ENCODE measurements at regions not wholly inside any gene's neighbourhood (a gene's known extent, or its start where the extent isn't known, plus 50 kb on each side); places are given as distances from the start of the nearest gene placed in this dataset.
"Not testable (repeated sequence)": the region's sequence is repeated elsewhere in the genome, so short reads cannot be mapped to it uniquely, and the experiment has no call there.

- intact Hi-C loops (cut with micrococcal nuclease), result no loop called here
- Histone ChIP-seq H3K9me3 (ENCODE audit: control insufficient read depth in 2 of 3, low read length in 3 of 3) (no peaks in the 10 kb centered on the region), H3K27ac (ENCODE audit: low read depth, low read length) (no peak overlapping the region), H3K4me1 (ENCODE audit: control insufficient read depth in 2 of 2, insufficient read depth in 2 of 2, low read length in 2 of 2) (no peaks in the 10 kb centered on the region), H3K4me3 (ENCODE audit: low read length) (no peak overlapping the region), H3K27me3 (ENCODE audit: control insufficient read depth in 2 of 2, insufficient read depth in 2 of 2, low read length in 2 of 2) (no peaks in the 10 kb centered on the region), H3K36me3 (ENCODE audit: control insufficient read depth in 2 of 3, insufficient read depth in 3 of 3, low read length in 3 of 3) (no peaks in the 10 kb centered on the region)
- H3K36me3 Mint-ChIP-seq, result no peaks in the 10 kb centered on the region
- H3K27me3 Mint-ChIP-seq, result peaks cover 0 to 17% (median 4%) of the 10 kb centered on the region in 5 donors
- no peak overlapping the region for H3K4me3 Mint-ChIP-seq
- DNase-seq, result no peak
- no peak overlapping the region for H3K27ac Mint-ChIP-seq
- CTCF ChIA-PET, result no interaction called here
- ATAC-seq, result no peak
- POLR2A ChIA-PET, result no interaction called here
- peaks cover 0 to 3% (median 0%) of the 10 kb centered on the region in 11 donors for H3K9me3 Mint-ChIP-seq
- H3K4me1 Mint-ChIP-seq, result peaks cover 0 to 3% (median 0%) of the 10 kb centered on the region in 7 donors
Measured at GRCh38 chr7:98788966-98789365, 80.8 kb downstream of the TMEM130 start.

- peaks cover 0 to 10% (median 3%) of the 10 kb centered on the region in 5 donors for H3K27me3 Mint-ChIP-seq
- H3K36me3 Mint-ChIP-seq; H3K4me3 ChIP-seq (ENCODE audit: low read length); H3K4me3 Mint-ChIP-seq; H3K27ac ChIP-seq (ENCODE audit: low read depth, low read length); H3K9me3 Mint-ChIP-seq; DNase-seq; H3K4me1 ChIP-seq (ENCODE audit: control insufficient read depth in 2 of 2, insufficient read depth in 2 of 2, low read length in 2 of 2); CTCF ChIA-PET; H3K36me3 ChIP-seq (ENCODE audit: control insufficient read depth in 2 of 3, insufficient read depth in 3 of 3, low read length in 3 of 3); H3K4me1 Mint-ChIP-seq; ATAC-seq; POLR2A ChIA-PET; H3K27ac Mint-ChIP-seq; intact Hi-C loops (cut with micrococcal nuclease); H3K27me3 ChIP-seq (ENCODE audit: control insufficient read depth in 2 of 2, insufficient read depth in 2 of 2, low read length in 2 of 2); H3K9me3 ChIP-seq (ENCODE audit: control insufficient read depth in 2 of 3, low read length in 3 of 3): not testable (repeated sequence)
Measured at GRCh38 chr7:98794453-98794852, 75.4 kb downstream of the TMEM130 start.

- POLR2A ChIA-PET, result no interaction called here
- H3K27me3 Mint-ChIP-seq, result peaks cover 0 to 14% (median 8%) of the 10 kb centered on the region in 5 donors
- CTCF ChIA-PET, result no interaction called here
- no peaks in the 10 kb centered on the region for H3K36me3 ChIP-seq (ENCODE audit: control insufficient read depth in 2 of 3, insufficient read depth in 3 of 3, low read length in 3 of 3)
- DNase-seq (no peak), ATAC-seq (no peak)
- peaks cover 3 to 19% (median 12%) of the 10 kb centered on the region in 11 donors for H3K9me3 Mint-ChIP-seq
- peaks cover 0 to 10% (median 0%) of the 10 kb centered on the region in 5 donors for H3K36me3 Mint-ChIP-seq
- H3K4me3 ChIP-seq (ENCODE audit: low read length), result no peak overlapping the region
- H3K27ac ChIP-seq (ENCODE audit: low read depth, low read length), result no peak overlapping the region
- H3K4me3 Mint-ChIP-seq, result no peak overlapping the region
- no peaks in the 10 kb centered on the region for H3K4me1 ChIP-seq (ENCODE audit: control insufficient read depth in 2 of 2, insufficient read depth in 2 of 2, low read length in 2 of 2)
- no peaks in the 10 kb centered on the region for H3K27me3 ChIP-seq (ENCODE audit: control insufficient read depth in 2 of 2, insufficient read depth in 2 of 2, low read length in 2 of 2)
- peaks cover 0 to under 1% (median 0%) of the 10 kb centered on the region in 3 experiments for H3K9me3 ChIP-seq (ENCODE audit: control insufficient read depth in 2 of 3, low read length in 3 of 3)
- no peaks in the 10 kb centered on the region for H3K4me1 Mint-ChIP-seq
- H3K27ac Mint-ChIP-seq, result no peak overlapping the region
- intact Hi-C loops (cut with micrococcal nuclease), result no loop called here
Measured at GRCh38 chr7:98795741-98796493, 73.9 kb downstream of the TMEM130 start.
